C1 segment of cervical spinal cord (tissue), 14 donors: ENCODE measurements at regions not wholly inside any gene's neighbourhood (a gene's known extent, or its start where the extent isn't known, plus 50 kb on each side); places are given as distances from the start of the nearest gene placed in this dataset.

Source experiments
- DNase-seq, 14 donors: peaks; one replicate each; lab custom pipeline; 2025; lab: John Stamatoyannopoulos, UW

DNA sequence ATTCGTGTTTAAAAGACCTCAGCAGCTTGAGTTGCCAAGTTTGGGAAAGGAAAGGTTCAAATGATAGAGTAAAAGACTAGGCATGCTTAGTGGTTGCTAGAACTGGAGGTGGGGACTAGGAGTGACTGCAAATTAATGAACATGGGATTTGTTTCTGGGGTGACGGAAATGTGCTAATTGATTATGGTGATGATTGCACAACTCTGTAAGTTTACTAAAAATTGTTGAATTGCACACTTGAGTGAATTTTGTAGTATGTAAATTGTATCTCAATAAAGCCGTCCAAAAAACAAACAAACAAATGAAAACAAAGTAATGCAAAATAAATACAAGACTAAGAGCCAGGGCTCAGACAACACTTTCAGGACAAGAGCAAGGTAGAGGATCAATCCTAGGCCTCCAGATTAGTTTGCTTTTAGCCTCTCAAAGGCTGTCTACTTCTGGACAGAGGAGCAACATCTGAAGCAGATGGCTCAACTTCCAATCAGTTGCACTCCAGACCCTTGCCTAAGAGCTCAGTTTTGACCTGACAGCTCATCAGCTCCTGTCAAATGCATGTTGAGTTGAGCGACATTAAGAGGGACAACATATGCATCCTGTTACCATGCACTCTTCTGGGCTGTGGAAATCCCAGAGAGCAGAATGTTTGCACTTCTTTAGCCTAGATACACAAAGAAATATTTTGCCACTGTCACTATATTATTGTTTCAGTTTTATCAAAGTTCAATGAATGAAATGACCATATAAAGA is 111.2 kb upstream of the ASIC2 start:
- DNase-seq: no peak

DNA sequence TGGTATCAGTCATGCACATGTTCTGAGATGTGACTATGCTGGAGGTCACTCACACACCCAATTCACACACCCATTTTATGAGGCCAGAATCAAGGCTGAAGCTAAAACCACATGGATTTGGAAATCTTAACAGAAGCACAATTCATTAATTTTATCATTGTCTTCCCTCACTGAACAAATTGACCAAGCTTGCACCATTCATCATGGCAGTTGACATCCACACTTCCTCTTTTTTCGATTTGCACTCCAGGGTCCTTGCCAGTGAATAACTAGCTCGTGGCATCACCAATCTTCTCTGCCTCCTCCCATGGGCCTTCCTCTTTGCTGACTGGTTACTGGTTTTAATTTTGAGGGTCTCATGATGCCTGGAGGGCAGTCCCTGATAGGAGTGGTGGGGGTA is 123.0 kb upstream of the ASIC2 start:
- DNase-seq: no peak

- DNase-seq: no peak
Observed at GRCh38 chr17:33421933-33422332, 128.8 kb upstream of the ASIC2 start.

DNA sequence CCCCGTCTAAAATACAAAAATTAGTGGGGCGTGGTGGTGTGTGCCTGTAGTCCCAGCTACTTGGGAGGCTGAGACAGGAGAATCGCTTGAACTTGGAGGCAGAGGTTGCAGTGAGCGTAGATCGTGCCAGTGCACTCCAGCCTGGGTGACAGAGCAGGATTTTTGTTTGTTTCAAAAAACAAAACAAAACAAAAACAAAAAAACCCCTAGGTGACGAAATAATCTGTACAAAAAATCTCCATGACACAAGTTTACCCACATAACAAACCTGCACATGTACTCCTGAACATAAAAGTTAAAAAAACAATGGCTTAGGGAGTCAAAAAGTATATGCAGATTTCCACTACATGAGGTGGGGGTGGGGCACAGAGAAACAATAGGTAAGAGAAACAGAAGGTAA is 140.5 kb upstream of the ASIC2 start:
- no peak for DNase-seq

DNA sequence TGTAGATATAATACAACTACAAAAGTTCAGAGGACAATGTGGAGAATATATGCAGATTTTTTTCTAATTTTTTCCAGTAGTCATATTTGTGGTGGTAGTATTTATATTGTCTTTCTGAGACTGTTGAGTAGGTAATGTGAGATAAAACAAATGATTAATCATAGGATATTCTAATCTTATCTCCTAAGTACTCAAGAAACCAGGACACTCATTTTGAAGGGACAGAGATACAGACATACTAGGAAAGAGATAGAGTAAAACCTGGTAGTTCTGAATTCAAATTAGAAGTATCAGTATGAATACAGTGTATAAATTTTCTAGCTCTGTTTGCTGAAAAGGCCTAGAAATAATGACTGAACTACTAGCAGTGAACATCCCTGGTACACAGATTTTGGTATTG is 141.7 kb upstream of the ASIC2 start:
- DNase-seq: no peak

DNA sequence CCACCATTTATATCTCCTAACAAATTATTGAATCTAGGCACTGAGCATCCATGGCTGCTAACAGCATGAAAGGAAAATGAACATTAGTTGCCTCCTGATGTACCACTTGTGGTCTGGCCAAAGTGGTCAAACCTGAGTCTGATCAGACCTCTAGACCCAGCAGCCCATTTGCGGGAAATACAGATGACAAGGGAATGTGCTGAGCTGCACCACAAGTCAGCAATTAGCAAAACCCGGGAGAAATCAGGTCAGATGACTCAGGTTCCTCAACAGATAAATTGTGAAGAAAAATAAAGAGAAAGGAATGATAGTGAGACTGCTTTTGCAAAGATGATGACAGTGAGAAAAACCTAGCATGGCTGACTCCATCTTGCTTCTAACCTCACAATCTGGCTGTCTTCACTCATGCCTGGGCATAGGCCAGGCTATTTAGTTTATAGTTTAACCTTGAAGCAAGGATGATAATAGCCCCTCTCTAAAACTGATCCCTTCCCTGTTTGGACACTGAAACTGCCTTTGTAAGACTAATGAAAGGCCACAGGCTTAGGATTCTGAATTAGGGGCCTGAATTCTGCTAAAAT is 142.7 kb upstream of the ASIC2 start:
- DNase-seq: no peak

GRCh38 chr17:33436321-33436720 is 143.2 kb upstream of the ASIC2 start:
- no peak for DNase-seq

GRCh38 chr17:33438139-33438538 is 145.0 kb upstream of the ASIC2 start:
- DNase-seq: no peak

GRCh38 chr17:33438578-33438977 is 145.5 kb upstream of the ASIC2 start:
- DNase-seq: no peak

GRCh38 chr17:33442320-33442719 is 149.2 kb upstream of the ASIC2 start:
- no peak for DNase-seq

GRCh38 chr17:33444731-33445130 is 151.6 kb upstream of the ASIC2 start:
- no peak for DNase-seq

DNA sequence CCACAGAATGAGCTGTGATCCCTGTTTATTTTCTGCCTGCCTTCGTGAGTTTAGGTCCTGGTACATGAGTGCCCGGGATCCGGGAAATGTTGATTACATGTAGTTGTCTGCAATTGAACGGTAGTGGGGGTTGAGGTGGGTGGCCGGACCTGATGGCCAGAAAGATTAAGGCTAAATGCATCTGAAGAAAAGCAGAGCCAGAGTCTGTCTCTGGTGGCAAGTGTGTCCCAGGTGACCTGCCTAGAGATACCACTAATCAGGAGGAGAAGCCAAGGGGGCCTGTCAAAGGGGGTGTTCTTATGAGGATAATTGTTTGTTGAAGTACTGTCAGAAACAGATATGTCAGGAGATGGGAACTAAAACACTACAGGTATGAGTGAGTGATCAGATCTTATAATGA is 154.0 kb upstream of the ASIC2 start:
- no peak for DNase-seq

DNA sequence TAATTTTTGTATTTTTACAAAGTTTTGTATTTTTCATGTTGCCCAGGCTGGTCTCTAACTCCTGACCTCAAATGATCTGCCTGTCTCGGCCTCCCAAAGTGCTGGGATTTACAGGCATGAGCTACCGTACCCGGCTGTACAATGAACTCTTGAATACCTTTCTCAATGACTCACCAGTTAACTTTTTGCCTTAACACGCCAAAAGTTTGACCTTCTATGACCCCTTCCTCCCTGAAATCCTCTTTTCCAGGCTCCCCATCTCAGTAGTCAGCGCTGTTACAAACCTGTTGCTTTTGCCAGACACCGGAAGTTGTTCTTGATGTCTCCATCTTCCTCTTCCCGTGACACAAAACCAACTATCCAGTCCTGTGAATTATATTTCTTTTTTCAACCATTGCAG is 158.1 kb upstream of the ASIC2 start:
- DNase-seq: no peak

- DNase-seq: no peak
Observed at GRCh38 chr17:33457477-33457876, 164.4 kb upstream of the ASIC2 start.

GRCh38 chr17:33459078-33459940 is 166.2 kb upstream of the ASIC2 start:
- no peak for DNase-seq

DNA sequence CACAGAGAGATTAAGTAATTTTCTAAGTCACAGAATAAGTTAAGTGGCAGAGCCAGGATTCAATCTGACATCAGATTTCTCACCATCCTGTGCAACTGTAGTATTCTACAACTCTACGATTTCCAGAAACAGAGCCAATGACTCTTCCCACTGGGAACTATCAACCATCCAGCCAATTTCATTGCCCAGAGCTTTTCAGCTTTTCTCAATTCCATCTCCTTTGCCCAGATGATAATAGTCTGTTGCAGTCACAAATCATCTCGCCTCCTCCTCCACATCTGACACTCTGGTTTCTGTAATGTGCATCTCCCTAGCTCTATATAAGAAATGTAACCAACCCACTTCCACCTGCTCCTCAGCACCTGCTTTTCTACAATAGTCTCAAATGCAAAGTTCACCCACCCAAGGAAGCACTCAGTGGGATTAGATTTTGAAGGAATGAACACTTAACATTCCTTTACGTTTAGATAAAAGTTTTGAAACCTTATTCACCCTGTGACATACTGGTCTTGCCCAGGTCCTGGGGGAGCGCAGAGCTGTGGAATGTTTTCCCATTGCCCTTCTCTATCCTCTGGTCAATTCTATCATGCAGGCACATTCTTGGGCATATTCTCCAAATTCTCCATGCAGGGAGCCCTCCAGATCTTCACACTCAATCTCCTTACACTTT is 167.8 kb upstream of the ASIC2 start:
- no peak for DNase-seq

DNA sequence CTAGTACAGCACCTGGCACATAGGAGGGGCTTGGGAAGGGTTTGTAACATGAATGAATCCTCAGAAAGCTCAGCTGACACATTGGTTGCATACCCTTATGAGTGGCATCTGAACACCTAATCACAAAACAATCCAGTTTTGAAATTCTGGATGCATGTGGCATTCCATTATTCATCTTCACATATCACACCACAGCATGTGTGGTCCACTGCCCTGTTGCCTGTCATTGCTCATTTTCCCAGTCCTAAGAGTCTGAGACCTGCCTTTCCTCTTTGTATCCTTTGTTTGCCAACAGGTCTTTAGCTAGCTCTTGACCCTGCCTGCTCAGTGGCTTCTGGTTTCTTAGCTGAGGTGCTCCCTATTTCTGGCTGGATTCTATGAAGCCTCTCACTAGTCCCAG is 170.8 kb upstream of the ASIC2 start:
- no peak for DNase-seq

DNA sequence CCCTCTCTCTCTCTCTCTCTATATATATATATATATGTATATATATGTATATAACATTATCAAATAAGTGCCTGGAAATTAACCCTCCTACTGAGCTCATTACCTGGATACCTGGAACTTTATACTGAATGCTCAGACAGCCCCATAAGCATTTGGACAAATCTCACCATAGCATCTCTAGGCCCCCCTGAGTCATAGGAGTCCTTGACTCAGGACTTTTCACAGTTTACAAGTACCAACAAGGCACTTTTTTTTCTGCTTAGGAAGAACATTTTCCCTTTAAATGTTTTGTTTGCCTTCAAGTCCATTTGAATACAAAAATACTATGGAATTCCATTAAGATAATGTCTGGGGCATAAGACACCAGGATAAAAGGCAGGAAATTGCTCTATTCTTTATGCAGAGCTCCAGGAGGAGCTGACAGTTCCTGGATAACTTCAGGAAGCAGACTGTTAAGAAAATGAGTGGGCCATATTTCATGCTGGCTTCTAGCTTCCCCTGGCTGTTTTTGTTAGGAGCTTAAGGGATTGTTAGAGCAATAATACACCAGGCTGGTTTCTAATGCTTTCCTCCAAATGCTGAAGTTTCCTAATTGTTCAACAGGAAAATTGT is 171.7 kb upstream of the ASIC2 start:
- no peak for DNase-seq

GRCh38 chr17:33469421-33469820 is 176.3 kb upstream of the ASIC2 start:
- no peak for DNase-seq

- DNase-seq: no peak
Observed at GRCh38 chr17:33469911-33470310, 176.8 kb upstream of the ASIC2 start.

DNA sequence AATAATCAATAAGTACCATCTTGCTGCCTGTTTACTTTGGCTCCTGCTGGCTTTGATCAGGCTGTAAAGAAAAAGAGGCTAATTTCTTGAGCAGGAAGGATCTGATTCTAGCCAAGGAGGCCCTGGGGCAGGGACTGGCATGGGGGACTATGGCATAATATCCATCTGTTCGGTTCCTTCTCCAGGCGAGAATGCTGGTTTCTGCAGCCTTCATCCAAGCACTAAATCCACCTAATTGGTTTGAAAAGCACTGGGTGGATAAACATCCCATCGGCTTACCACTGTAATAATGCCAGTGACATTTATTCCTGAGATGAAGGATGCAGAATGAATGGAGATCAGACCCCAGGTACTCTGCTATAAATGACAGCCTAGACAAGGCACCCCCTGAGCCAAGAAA is 180.0 kb upstream of the ASIC2 start:
- DNase-seq: no peak

- no peak for DNase-seq
Observed at GRCh38 chr17:33474789-33475188, 181.7 kb upstream of the ASIC2 start.
